Fibroblast of lung (primary cell): ENCODE measurements at regions not wholly inside any gene's neighbourhood (a gene's known extent, or its start where the extent isn't known, plus 50 kb on each side); places are given as distances from the start of the nearest gene placed in this dataset.

ENCODE experiments used
- DNase-seq, 2 donors: peaks; one replicate each; pipeline versions ENCODE4 v3.0.0 to v3.0.0-alpha.2; 2010; ENCODE audit warnings: low read depth in 2 of 2
- H2AFZ ChIP-seq: 2 replicates; pipeline ENCODE4 v1.5.1; 2012; ENCODE audit warnings: low read length, control low read depth, inconsistent platforms
- H3K27ac ChIP-seq: 2 replicates; pipeline ENCODE4 v1.5.1; 2011; ENCODE audit warnings: low read length, control low read depth; ENCODE audit not compliant: insufficient read depth
- H3K27me3 ChIP-seq: 2 replicates; pipeline ENCODE4 v1.5.1; 2011; ENCODE audit warnings: mild to moderate bottlenecking, low read length; ENCODE audit not compliant: control insufficient read depth, insufficient read depth
- H3K36me3 ChIP-seq: 2 replicates; pipeline ENCODE4 v1.5.1; 2011; ENCODE audit warnings: low read length; ENCODE audit not compliant: control insufficient read depth, insufficient read depth
- H3K4me1 ChIP-seq: 2 replicates; pipeline ENCODE4 v1.5.1; 2011; ENCODE audit warnings: low read length; ENCODE audit not compliant: control insufficient read depth, insufficient read depth; ENCODE audit errors: extremely low read depth
- H3K4me2 ChIP-seq: 2 replicates; pipeline ENCODE4 v1.5.1; 2011; ENCODE audit warnings: low read length, control low read depth; ENCODE audit not compliant: insufficient read depth; ENCODE audit errors: extremely low read depth
- H3K4me3 ChIP-seq, 4 experiments: fragments of 200-600 bp in 1 of 4; sonication (generic) in 1 of 4; replicated peaks in 1 of 4; 2 replicates each; pipeline ENCODE4 v1.5.1; 2011 to 2016; ENCODE audit warnings: low read length in 4 of 4, low read depth in 3 of 4, mild to moderate bottlenecking in 3 of 4, control low read depth in 2 of 4, inconsistent platforms in 1 of 4, mixed read lengths in 1 of 4; ENCODE audit not compliant: insufficient read depth in 1 of 4; ENCODE audit errors: control extremely low read depth in 1 of 4
- H3K79me2 ChIP-seq: 2 replicates; pipeline ENCODE4 v1.5.1; 2012; ENCODE audit warnings: mild to moderate bottlenecking, low read length, inconsistent platforms; ENCODE audit not compliant: control insufficient read depth, insufficient read depth
- H3K9ac ChIP-seq: 2 replicates; pipeline ENCODE4 v1.5.1; 2011; ENCODE audit warnings: mild to moderate bottlenecking, low read length, control low read depth; ENCODE audit not compliant: insufficient read depth
- H3K9me3 ChIP-seq: 2 replicates; pipeline ENCODE4 v1.5.1; 2012; ENCODE audit warnings: low read depth, low read length; ENCODE audit not compliant: control insufficient read depth, insufficient read depth
- H4K20me1 ChIP-seq: 2 replicates; pipeline ENCODE4 v1.5.1; 2011; ENCODE audit warnings: low read length; ENCODE audit not compliant: control insufficient read depth, insufficient read depth; ENCODE audit errors: extremely low read depth
- CTCF ChIP-seq, 2 donors: IDR thresholded peaks in 1 of 2; conservative IDR thresholded peaks in 1 of 2; 1 replicate in 1 of 2; 2 replicates in 1 of 2; pipeline ENCODE4 v1.5.1; 2011 to 2012; ENCODE audit warnings: low read length in 2 of 2, control low read depth in 1 of 2, inconsistent platforms in 1 of 2, low read depth in 1 of 2, mild to moderate bottlenecking in 1 of 2
- EZH2 ChIP-seq: IDR thresholded peaks from 2 replicates; pipeline ENCODE4 v1.5.1; 2012; ENCODE audit warnings: low read length, control low read depth, mild to moderate bottlenecking; ENCODE audit errors: missing control alignments

- H3K9me3 ChIP-seq: no peaks in the 10 kb centered on the region
- H3K4me1 ChIP-seq: peaks cover 9% of the 10 kb centered on the region
- no peak overlapping the region for H3K27ac ChIP-seq
- H3K4me3 ChIP-seq: no peak overlapping the region
- H3K9ac ChIP-seq: no peak overlapping the region
- no peak for DNase-seq
- H3K79me2 ChIP-seq: no peaks in the 10 kb centered on the region
- no peak for TF ChIP-seq EZH2
- no peak for TF ChIP-seq CTCF (conservative IDR thresholded peaks at IDR 0.05 in 1 of 2, IDR thresholded peaks at IDR 0.05 in 1 of 2; ENCODE audit: low read depth in 1 of 2, low read length in 2 of 2)
- H3K4me2 ChIP-seq: no peak overlapping the region
- H2AFZ ChIP-seq: no peak overlapping the region
- H3K36me3 ChIP-seq: no peaks in the 10 kb centered on the region
- no peaks in the 10 kb centered on the region for H3K27me3 ChIP-seq
- H4K20me1 ChIP-seq: no peaks in the 10 kb centered on the region
These were observed 305.8 kb downstream of the SPRY2 start for GRCh38 chr13:80035096-80035495.

- Histone ChIP-seq H3K9me3 (no peaks in the 10 kb centered on the region), H2AFZ (no peak overlapping the region), H4K20me1 (no peaks in the 10 kb centered on the region), H3K27ac (no peak overlapping the region), H3K4me1 (peaks cover 9% of the 10 kb centered on the region), H3K79me2 (no peaks in the 10 kb centered on the region), H3K9ac (no peak overlapping the region), H3K4me3 (no peak overlapping the region), H3K27me3 (no peaks in the 10 kb centered on the region), H3K4me2 (no peak overlapping the region), H3K36me3 (no peaks in the 10 kb centered on the region)
- DNase-seq: no peak
- TF ChIP-seq CTCF (conservative IDR thresholded peaks at IDR 0.05 in 1 of 2, IDR thresholded peaks at IDR 0.05 in 1 of 2; ENCODE audit: low read depth in 1 of 2, low read length in 2 of 2) (no peak), EZH2 (no peak)
These were observed 307.0 kb downstream of the SPRY2 start for GRCh38 chr13:80033951-80034350.

GRCh38 chr13:80033286-80033685, 307.6 kb downstream of the SPRY2 start:
- TF ChIP-seq EZH2 (no peak), CTCF (conservative IDR thresholded peaks at IDR 0.05 in 1 of 2, IDR thresholded peaks at IDR 0.05 in 1 of 2; ENCODE audit: low read depth in 1 of 2, low read length in 2 of 2) (no peak)
- H3K4me1 ChIP-seq: peaks cover 9% of the 10 kb centered on the region
- H3K4me3 ChIP-seq: no peak overlapping the region
- no peak overlapping the region for H3K27ac ChIP-seq
- H3K36me3 ChIP-seq: no peaks in the 10 kb centered on the region
- no peaks in the 10 kb centered on the region for H3K79me2 ChIP-seq
- no peaks in the 10 kb centered on the region for H3K9me3 ChIP-seq
- no peaks in the 10 kb centered on the region for H3K27me3 ChIP-seq
- H3K9ac ChIP-seq: no peak overlapping the region
- peak in 1 of 2 donors; percentile 34 for DNase-seq
- H3K4me2 ChIP-seq: no peak overlapping the region
- no peaks in the 10 kb centered on the region for H4K20me1 ChIP-seq
- no peak overlapping the region for H2AFZ ChIP-seq
